AG10803 (cell line): ENCODE measurements at regions not wholly inside any gene's neighbourhood (a gene's known extent, or its start where the extent isn't known, plus 50 kb on each side); places are given as distances from the start of the nearest gene placed in this dataset.
A peak's percentile ranks its signal among the peaks of the same experiment; 100 is the strongest.

ENCODE experiments used
- DNase-seq: peaks from one replicate; pipeline ENCODE4 v3.0.0; 2010; ENCODE audit warnings: low read depth
- H3K4me3 ChIP-seq: 2 replicates; pipeline ENCODE4 v1.5.1; 2011; ENCODE audit warnings: mild to moderate bottlenecking, low read length, control low read depth
- TF ChIP-seq, protein P1 (sequence below): conservative IDR thresholded peaks from 2 replicates; pipeline ENCODE4 v1.5.1; 2011; ENCODE audit warnings: mild to moderate bottlenecking, low read length, control low read depth, inconsistent platforms

GRCh38 chr13:59492030-59492636 is 671.6 kb downstream of the DIAPH3 start:
- TF ChIP-seq, protein P1, sequence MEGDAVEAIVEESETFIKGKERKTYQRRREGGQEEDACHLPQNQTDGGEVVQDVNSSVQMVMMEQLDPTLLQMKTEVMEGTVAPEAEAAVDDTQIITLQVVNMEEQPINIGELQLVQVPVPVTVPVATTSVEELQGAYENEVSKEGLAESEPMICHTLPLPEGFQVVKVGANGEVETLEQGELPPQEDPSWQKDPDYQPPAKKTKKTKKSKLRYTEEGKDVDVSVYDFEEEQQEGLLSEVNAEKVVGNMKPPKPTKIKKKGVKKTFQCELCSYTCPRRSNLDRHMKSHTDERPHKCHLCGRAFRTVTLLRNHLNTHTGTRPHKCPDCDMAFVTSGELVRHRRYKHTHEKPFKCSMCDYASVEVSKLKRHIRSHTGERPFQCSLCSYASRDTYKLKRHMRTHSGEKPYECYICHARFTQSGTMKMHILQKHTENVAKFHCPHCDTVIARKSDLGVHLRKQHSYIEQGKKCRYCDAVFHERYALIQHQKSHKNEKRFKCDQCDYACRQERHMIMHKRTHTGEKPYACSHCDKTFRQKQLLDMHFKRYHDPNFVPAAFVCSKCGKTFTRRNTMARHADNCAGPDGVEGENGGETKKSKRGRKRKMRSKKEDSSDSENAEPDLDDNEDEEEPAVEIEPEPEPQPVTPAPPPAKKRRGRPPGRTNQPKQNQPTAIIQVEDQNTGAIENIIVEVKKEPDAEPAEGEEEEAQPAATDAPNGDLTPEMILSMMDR: no peak
- no peak overlapping the region for H3K4me3 ChIP-seq
- DNase-seq: peak; percentile 9

GRCh38 chr13:59493436-59493965 is 670.2 kb downstream of the DIAPH3 start:
- DNase-seq: no peak
- no peak overlapping the region for H3K4me3 ChIP-seq
- TF ChIP-seq, protein P1: no peak

DNA sequence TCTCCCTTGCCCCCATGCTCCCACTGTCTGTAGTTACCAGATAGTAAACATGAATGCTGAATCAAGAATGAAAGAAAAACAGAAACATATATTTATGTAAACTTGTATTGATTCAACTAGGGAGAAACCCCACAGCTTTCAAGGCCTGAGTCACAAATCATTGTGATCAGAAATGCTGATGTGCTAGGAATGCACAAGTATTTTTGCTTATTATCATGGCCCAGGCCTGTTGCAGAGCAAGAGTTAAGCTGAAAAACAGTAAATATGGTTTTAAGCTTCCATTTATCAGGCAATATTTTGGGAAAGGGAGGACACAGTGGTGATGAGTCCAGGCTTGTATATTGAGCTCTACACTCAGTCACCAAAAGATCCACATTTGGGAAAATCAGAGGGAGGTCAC is 669.6 kb downstream of the DIAPH3 start:
- H3K4me3 ChIP-seq: no peak overlapping the region
- DNase-seq: no peak
- TF ChIP-seq, protein P1: no peak

DNA sequence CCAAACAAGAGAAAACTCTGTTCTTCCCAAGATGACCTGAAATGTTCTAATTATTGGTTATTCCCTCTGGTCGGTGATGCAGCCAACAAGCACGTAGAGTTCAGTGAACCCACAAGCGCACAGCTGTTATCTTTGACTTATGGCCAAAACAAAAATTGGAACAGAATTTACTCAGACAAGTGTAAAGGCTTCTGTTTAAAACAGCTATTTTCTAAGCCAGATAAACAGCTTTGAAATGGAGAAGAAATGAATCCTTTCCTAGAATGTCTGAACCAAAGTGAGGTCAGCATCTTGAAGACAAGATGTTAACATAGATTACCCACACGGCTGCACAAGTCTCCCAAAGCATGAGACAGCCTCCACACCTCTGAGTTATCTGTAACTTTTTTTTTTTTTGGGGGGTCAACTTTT is 669.2 kb downstream of the DIAPH3 start:
- TF ChIP-seq, protein P1: no peak
- H3K4me3 ChIP-seq: no peak overlapping the region
- peak; percentile 40 for DNase-seq

GRCh38 chr13:59495299-59495698 is 668.4 kb downstream of the DIAPH3 start:
- no peak for DNase-seq
- H3K4me3 ChIP-seq: no peak overlapping the region
- TF ChIP-seq, protein P1: no peak

DNA sequence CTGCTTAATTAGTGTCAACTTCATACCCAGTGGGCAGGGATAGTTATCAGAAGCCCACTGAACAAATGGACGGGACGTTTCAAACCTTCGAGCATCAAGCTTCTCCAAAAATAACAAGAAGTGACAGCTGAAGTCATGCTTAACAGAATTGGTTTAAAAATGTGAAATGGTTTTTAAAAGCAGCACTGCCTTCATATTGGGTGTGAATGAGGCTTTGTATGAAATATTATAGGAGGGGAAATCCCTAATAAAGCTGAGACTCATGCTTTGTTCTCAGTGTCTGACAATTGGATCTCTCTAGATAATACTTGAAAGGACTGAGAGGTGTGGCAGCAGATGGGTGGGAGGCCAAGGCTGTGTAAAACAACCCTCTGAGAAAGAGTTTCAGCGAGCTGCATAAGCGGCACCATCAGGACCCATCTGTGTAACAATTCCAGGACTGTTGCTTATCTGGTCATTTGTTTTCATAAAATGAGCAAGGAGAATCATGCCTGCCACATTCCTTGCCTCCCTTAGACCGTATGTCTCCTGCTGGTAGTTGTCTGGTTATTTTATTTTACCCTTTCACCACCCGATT is 667.7 kb downstream of the DIAPH3 start:
- no peak for DNase-seq
- TF ChIP-seq, protein P1: no peak
- H3K4me3 ChIP-seq: no peak overlapping the region

DNA sequence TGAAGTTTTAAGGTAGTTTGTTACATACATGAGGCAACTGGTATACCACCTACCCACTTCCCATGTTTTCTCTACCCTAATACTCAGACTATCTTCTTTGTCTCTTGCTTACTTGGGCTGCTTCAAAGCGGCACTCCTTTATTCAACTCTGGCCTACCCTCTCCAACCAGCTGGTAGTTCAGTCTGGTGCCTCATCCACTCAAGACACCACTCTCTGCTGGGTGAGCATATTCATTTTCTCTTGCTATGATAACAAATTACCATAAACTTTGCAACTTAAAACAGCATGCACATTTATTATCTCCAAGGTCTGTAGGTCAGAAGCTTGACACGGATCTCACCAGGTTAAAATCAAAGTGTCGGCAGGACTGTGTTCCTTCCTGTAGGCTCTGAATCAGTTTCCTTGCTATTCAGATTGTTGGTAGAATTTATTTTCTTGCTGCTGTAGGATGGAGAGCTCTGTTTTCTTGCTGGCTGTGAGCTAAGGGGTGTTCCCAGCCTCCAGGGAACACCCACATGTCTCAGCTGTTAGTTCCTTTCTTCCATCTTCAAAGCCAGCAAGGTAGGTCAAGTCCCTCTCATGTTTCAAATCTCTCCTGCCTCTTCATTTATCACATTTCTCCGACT is 666.0 kb downstream of the DIAPH3 start:
- no peak overlapping the region for H3K4me3 ChIP-seq
- no peak for DNase-seq
- TF ChIP-seq, protein P1: no peak
